ENCODE measurements at regions not wholly inside any gene's neighbourhood (a gene's known extent, or its start where the extent isn't known, plus 50 kb on each side); places are given as distances from the start of the nearest gene placed in this dataset.

GRCh38 chr4:182019148-182019652, 224.0 kb upstream of the TENM3 start:
- Histone ChIP-seq H3K4me3 (ENCODE audit: low read depth, low read length) (no peak overlapping the region), H3K27ac (no peak overlapping the region), H3K27me3 (ENCODE audit: insufficient read depth, low read depth, severe bottlenecking) (peaks cover 13% of the 10 kb centered on the region), H3K9me3 (ENCODE audit: severe bottlenecking) (no peaks in the 10 kb centered on the region), H3K36me3 (no peaks in the 10 kb centered on the region)
- TF ChIP-seq CTCF (IDR thresholded peaks at IDR 0.05; ENCODE audit: low read depth, low read length), result no peak
- DNase-seq, result no peak

GRCh38 chr4:182022909-182023308, 220.3 kb upstream of the TENM3 start:
- Histone ChIP-seq H3K4me3 (ENCODE audit: low read depth, low read length) (no peak overlapping the region), H3K27me3 (ENCODE audit: insufficient read depth, low read depth, severe bottlenecking) (peaks cover 7% of the 10 kb centered on the region), H3K9me3 (ENCODE audit: severe bottlenecking) (peaks cover 9% of the 10 kb centered on the region), H3K36me3 (no peaks in the 10 kb centered on the region), H3K27ac (no peak overlapping the region)
- no peak for DNase-seq
- TF ChIP-seq CTCF (IDR thresholded peaks at IDR 0.05; ENCODE audit: low read depth, low read length), result no peak

- Histone ChIP-seq H3K27ac (no peak overlapping the region), H3K9me3 (ENCODE audit: severe bottlenecking) (peaks cover 9% of the 10 kb centered on the region), H3K36me3 (no peaks in the 10 kb centered on the region), H3K4me3 (ENCODE audit: low read depth, low read length) (no peak overlapping the region), H3K27me3 (ENCODE audit: insufficient read depth, low read depth, severe bottlenecking) (peaks cover 5% of the 10 kb centered on the region)
- TF ChIP-seq CTCF (IDR thresholded peaks at IDR 0.05; ENCODE audit: low read depth, low read length), result no peak
- DNase-seq, result no peak
Observed at GRCh38 chr4:182023469-182023868, 219.7 kb upstream of the TENM3 start.

GRCh38 chr4:182042945-182043344, 200.3 kb upstream of the TENM3 start:
- no peak overlapping the region for H3K27ac ChIP-seq
- no peak for DNase-seq
- no peak for TF ChIP-seq CTCF (IDR thresholded peaks at IDR 0.05; ENCODE audit: low read depth, low read length)
- peaks cover 11% of the 10 kb centered on the region for H3K27me3 ChIP-seq (ENCODE audit: insufficient read depth, low read depth, severe bottlenecking)
- no peaks in the 10 kb centered on the region for H3K36me3 ChIP-seq
- H3K9me3 ChIP-seq (ENCODE audit: severe bottlenecking), result no peaks in the 10 kb centered on the region
- no peak overlapping the region for H3K4me3 ChIP-seq (ENCODE audit: low read depth, low read length)

GRCh38 chr4:182048871-182049270, 194.3 kb upstream of the TENM3 start:
- no peak for DNase-seq
- no peaks in the 10 kb centered on the region for H3K36me3 ChIP-seq
- TF ChIP-seq CTCF (IDR thresholded peaks at IDR 0.05; ENCODE audit: low read depth, low read length), result no peak
- H3K27ac ChIP-seq, result no peak overlapping the region
- no peak overlapping the region for H3K4me3 ChIP-seq (ENCODE audit: low read depth, low read length)
- no peaks in the 10 kb centered on the region for H3K9me3 ChIP-seq (ENCODE audit: severe bottlenecking)
- H3K27me3 ChIP-seq (ENCODE audit: insufficient read depth, low read depth, severe bottlenecking), result peaks cover 10% of the 10 kb centered on the region

GRCh38 chr4:182056866-182057265, 186.3 kb upstream of the TENM3 start:
- no peak for TF ChIP-seq CTCF (IDR thresholded peaks at IDR 0.05; ENCODE audit: low read depth, low read length)
- Histone ChIP-seq H3K9me3 (ENCODE audit: severe bottlenecking) (no peaks in the 10 kb centered on the region), H3K27ac (no peak overlapping the region), H3K4me3 (ENCODE audit: low read depth, low read length) (no peak overlapping the region), H3K27me3 (ENCODE audit: insufficient read depth, low read depth, severe bottlenecking) (peaks cover 48% of the 10 kb centered on the region), H3K36me3 (no peaks in the 10 kb centered on the region)
- DNase-seq, result no peak
